Breast epithelium (tissue), 3 donors: ENCODE measurements at regions not wholly inside any gene's neighbourhood (a gene's known extent, or its start where the extent isn't known, plus 50 kb on each side); places are given as distances from the start of the nearest gene placed in this dataset.

ENCODE experiments used
- CTCF ChIP-seq, 3 donors: fragments of 450-650 bp; IDR thresholded peaks; one replicate each; pipeline ENCODE4 v1.5.1; 2016 to 2017; ENCODE audit warnings: antibody characterized with exemption in 3 of 3, mild to moderate bottlenecking in 3 of 3, moderate library complexity in 3 of 3
- POLR2A ChIP-seq: fragments of 450-650 bp; IDR thresholded peaks from one replicate; pipeline ENCODE4 v1.6.1; 2016; ENCODE audit warnings: antibody characterized with exemption, mild to moderate bottlenecking, moderate library complexity

GRCh38 chr9:113755433-113755832 lies 120.7 kb upstream of the ZNF618 start:
- TF ChIP-seq CTCF (IDR thresholded peaks at IDR 0.05) (no peak), POLR2A (no peak)
